ENCODE measurements at regions not wholly inside any gene's neighbourhood (a gene's known extent, or its start where the extent isn't known, plus 50 kb on each side); places are given as distances from the start of the nearest gene placed in this dataset.
"Not testable (repeated sequence)": the region's sequence is repeated elsewhere in the genome, so short reads cannot be mapped to it uniquely, and the experiment has no call there.

GRCh38 chr7:65505320-65505633 is 131.6 kb downstream of the ZNF92 start:
- H3K4me2 ChIP-seq (ENCODE audit: low read length); H2AFZ ChIP-seq (ENCODE audit: low read depth, low read length); H3K9me3 ChIP-seq (ENCODE audit: insufficient read depth, low read depth, low read length); H3K79me2 ChIP-seq (ENCODE audit: insufficient read depth, low read length); H3K4me1 Mint-ChIP-seq (ENCODE audit: low read depth, unreplicated experiment); H3K9me3 Mint-ChIP-seq (ENCODE audit: unreplicated experiment); H3K27ac Mint-ChIP-seq (ENCODE audit: unreplicated experiment); H3K36me3 ChIP-seq (ENCODE audit: insufficient read depth, low read length); DNase-seq (ENCODE audit: low read depth); H3K4me3 ChIP-seq (ENCODE audit: insufficient read depth, low read depth, low read length); H3K4me3 Mint-ChIP-seq (ENCODE audit: unreplicated experiment); H3K27me3 ChIP-seq (ENCODE audit: insufficient read depth, low read length); FAIRE-seq; H3K27ac ChIP-seq (ENCODE audit: low read depth, low read length); H3K36me3 Mint-ChIP-seq (ENCODE audit: low read depth, unreplicated experiment); H4K20me1 ChIP-seq (ENCODE audit: insufficient read depth, low read length); H3K9ac ChIP-seq (ENCODE audit: low read length); H3K4me1 ChIP-seq (ENCODE audit: insufficient read depth, low read length); H3K27me3 Mint-ChIP-seq (ENCODE audit: low read depth, unreplicated experiment): not testable (repeated sequence)

GRCh38 chr7:65508581-65509367 is 135.1 kb downstream of the ZNF92 start:
- not testable (repeated sequence) for H3K4me3 Mint-ChIP-seq (ENCODE audit: unreplicated experiment); FAIRE-seq; H2AFZ ChIP-seq (ENCODE audit: low read depth, low read length)

GRCh38 chr7:65509368-65510186 is 135.9 kb downstream of the ZNF92 start:
- H3K36me3 Mint-ChIP-seq (ENCODE audit: low read depth, unreplicated experiment), result no peaks in the 10 kb centered on the region
- H3K27me3 Mint-ChIP-seq (ENCODE audit: low read depth, unreplicated experiment), result peaks cover 22% of the 10 kb centered on the region
- Histone ChIP-seq H3K27ac (ENCODE audit: low read depth, low read length) (no peak overlapping the region), H3K4me2 (ENCODE audit: low read length) (peak overlapping the region; percentile 64), H3K4me3 (ENCODE audit: insufficient read depth, low read depth, low read length) (peak overlapping the region; percentile 5), H3K36me3 (ENCODE audit: insufficient read depth, low read length) (no peaks in the 10 kb centered on the region), H3K9ac (ENCODE audit: low read length) (no peak overlapping the region), H2AFZ (ENCODE audit: low read depth, low read length) (no peak overlapping the region), H3K4me1 (ENCODE audit: insufficient read depth, low read length) (no peaks in the 10 kb centered on the region), H3K79me2 (ENCODE audit: insufficient read depth, low read length) (no peaks in the 10 kb centered on the region), H4K20me1 (ENCODE audit: insufficient read depth, low read length) (no peaks in the 10 kb centered on the region), H3K27me3 (ENCODE audit: insufficient read depth, low read length) (peaks cover 12% of the 10 kb centered on the region), H3K9me3 (ENCODE audit: insufficient read depth, low read depth, low read length) (no peaks in the 10 kb centered on the region)
- DNase-seq (ENCODE audit: low read depth) (no peak), FAIRE-seq (no peak)
- peak overlapping the region; percentile 14 for H3K27ac Mint-ChIP-seq (ENCODE audit: unreplicated experiment)
- H3K4me3 Mint-ChIP-seq (ENCODE audit: unreplicated experiment), result peak overlapping the region; percentile 84
- TF ChIP-seq EZH2 (IDR thresholded peaks at IDR 0.05; ENCODE audit: insufficient read depth, low read length) (peak; percentile 50), CTCF (IDR thresholded peaks at IDR 0.05; ENCODE audit: insufficient read depth, low read depth, low read length) (no peak)
- H3K9me3 Mint-ChIP-seq (ENCODE audit: unreplicated experiment), result peaks cover 2% of the 10 kb centered on the region
- H3K4me1 Mint-ChIP-seq (ENCODE audit: low read depth, unreplicated experiment), result peaks cover 4% of the 10 kb centered on the region

More at GRCh38 chr7:65508581-65509367, 135.1 kb downstream of the ZNF92 start:
- H3K4me1 ChIP-seq (ENCODE audit: insufficient read depth, low read length); H3K9me3 ChIP-seq (ENCODE audit: insufficient read depth, low read depth, low read length); H3K9ac ChIP-seq (ENCODE audit: low read length); H3K79me2 ChIP-seq (ENCODE audit: insufficient read depth, low read length); H3K27ac Mint-ChIP-seq (ENCODE audit: unreplicated experiment); DNase-seq (ENCODE audit: low read depth); H3K36me3 Mint-ChIP-seq (ENCODE audit: low read depth, unreplicated experiment); H3K9me3 Mint-ChIP-seq (ENCODE audit: unreplicated experiment); H3K4me3 ChIP-seq (ENCODE audit: insufficient read depth, low read depth, low read length); H3K36me3 ChIP-seq (ENCODE audit: insufficient read depth, low read length); H4K20me1 ChIP-seq (ENCODE audit: insufficient read depth, low read length); H3K4me1 Mint-ChIP-seq (ENCODE audit: low read depth, unreplicated experiment); H3K27ac ChIP-seq (ENCODE audit: low read depth, low read length): not testable (repeated sequence)
- Histone ChIP-seq H3K4me2 (ENCODE audit: low read length) (peak overlapping the region; percentile 64), H3K27me3 (ENCODE audit: insufficient read depth, low read length) (peaks cover 12% of the 10 kb centered on the region)
- peaks cover 20% of the 10 kb centered on the region for H3K27me3 Mint-ChIP-seq (ENCODE audit: low read depth, unreplicated experiment)

- DNase-seq (ENCODE audit: low read depth); H3K4me1 Mint-ChIP-seq (ENCODE audit: low read depth, unreplicated experiment); FAIRE-seq; H3K27ac ChIP-seq (ENCODE audit: low read depth, low read length); H3K9me3 Mint-ChIP-seq (ENCODE audit: unreplicated experiment); H3K36me3 Mint-ChIP-seq (ENCODE audit: low read depth, unreplicated experiment); H3K4me3 ChIP-seq (ENCODE audit: insufficient read depth, low read depth, low read length); H3K36me3 ChIP-seq (ENCODE audit: insufficient read depth, low read length); H3K9ac ChIP-seq (ENCODE audit: low read length); H4K20me1 ChIP-seq (ENCODE audit: insufficient read depth, low read length); H3K79me2 ChIP-seq (ENCODE audit: insufficient read depth, low read length); H2AFZ ChIP-seq (ENCODE audit: low read depth, low read length); H3K4me1 ChIP-seq (ENCODE audit: insufficient read depth, low read length); H3K9me3 ChIP-seq (ENCODE audit: insufficient read depth, low read depth, low read length): not testable (repeated sequence)
- Mint-ChIP-seq H3K27me3 (ENCODE audit: low read depth, unreplicated experiment) (peaks cover 22% of the 10 kb centered on the region), H3K27ac (ENCODE audit: unreplicated experiment) (peak overlapping the region; percentile 14), H3K4me3 (ENCODE audit: unreplicated experiment) (peak overlapping the region; percentile 84)
- Histone ChIP-seq H3K27me3 (ENCODE audit: insufficient read depth, low read length) (peaks cover 12% of the 10 kb centered on the region), H3K4me2 (ENCODE audit: low read length) (peak overlapping the region; percentile 64)
Measured at GRCh38 chr7:65510187-65510538, 136.5 kb downstream of the ZNF92 start.

- not testable (repeated sequence) for FAIRE-seq; H3K27ac Mint-ChIP-seq (ENCODE audit: unreplicated experiment); H3K9ac ChIP-seq (ENCODE audit: low read length); H3K4me1 Mint-ChIP-seq (ENCODE audit: low read depth, unreplicated experiment); H3K4me2 ChIP-seq (ENCODE audit: low read length); H3K27me3 Mint-ChIP-seq (ENCODE audit: low read depth, unreplicated experiment); H3K4me1 ChIP-seq (ENCODE audit: insufficient read depth, low read length); H3K79me2 ChIP-seq (ENCODE audit: insufficient read depth, low read length); H3K36me3 Mint-ChIP-seq (ENCODE audit: low read depth, unreplicated experiment); H4K20me1 ChIP-seq (ENCODE audit: insufficient read depth, low read length); H3K4me3 ChIP-seq (ENCODE audit: insufficient read depth, low read depth, low read length); H3K27ac ChIP-seq (ENCODE audit: low read depth, low read length); H3K9me3 Mint-ChIP-seq (ENCODE audit: unreplicated experiment); H3K27me3 ChIP-seq (ENCODE audit: insufficient read depth, low read length); H2AFZ ChIP-seq (ENCODE audit: low read depth, low read length); H3K36me3 ChIP-seq (ENCODE audit: insufficient read depth, low read length); DNase-seq (ENCODE audit: low read depth); H3K4me3 Mint-ChIP-seq (ENCODE audit: unreplicated experiment); H3K9me3 ChIP-seq (ENCODE audit: insufficient read depth, low read depth, low read length)
Measured at GRCh38 chr7:65519751-65520150, 146.1 kb downstream of the ZNF92 start.
